ENCODE measurements at regions not wholly inside any gene's neighbourhood (a gene's known extent, or its start where the extent isn't known, plus 50 kb on each side); places are given as distances from the start of the nearest gene placed in this dataset.

DNA sequence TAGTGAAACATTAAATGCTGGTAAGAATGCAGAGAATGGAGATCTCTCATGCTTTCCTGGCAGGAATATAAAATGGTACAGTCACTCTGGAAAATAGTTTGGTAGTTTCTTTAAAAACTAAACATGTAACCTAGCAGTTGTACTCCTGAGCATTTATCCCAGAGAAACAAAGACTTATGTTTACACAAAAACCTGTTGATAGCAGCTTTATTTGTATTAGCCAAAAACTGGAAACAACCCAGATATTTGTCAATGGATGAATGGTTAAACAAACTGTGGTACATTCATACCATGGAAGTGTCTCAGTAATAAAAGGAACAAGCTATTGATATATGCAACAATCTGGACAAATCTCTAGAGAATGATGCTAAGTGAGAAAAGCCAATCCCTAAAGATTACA lies 81.7 kb upstream of the CTAGE1 start:
- TF ChIP-seq, protein P1, sequence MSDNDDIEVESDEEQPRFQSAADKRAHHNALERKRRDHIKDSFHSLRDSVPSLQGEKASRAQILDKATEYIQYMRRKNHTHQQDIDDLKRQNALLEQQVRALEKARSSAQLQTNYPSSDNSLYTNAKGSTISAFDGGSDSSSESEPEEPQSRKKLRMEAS (IDR thresholded peaks at IDR 0.05), result no peak
- TF ChIP-seq, protein P2, sequence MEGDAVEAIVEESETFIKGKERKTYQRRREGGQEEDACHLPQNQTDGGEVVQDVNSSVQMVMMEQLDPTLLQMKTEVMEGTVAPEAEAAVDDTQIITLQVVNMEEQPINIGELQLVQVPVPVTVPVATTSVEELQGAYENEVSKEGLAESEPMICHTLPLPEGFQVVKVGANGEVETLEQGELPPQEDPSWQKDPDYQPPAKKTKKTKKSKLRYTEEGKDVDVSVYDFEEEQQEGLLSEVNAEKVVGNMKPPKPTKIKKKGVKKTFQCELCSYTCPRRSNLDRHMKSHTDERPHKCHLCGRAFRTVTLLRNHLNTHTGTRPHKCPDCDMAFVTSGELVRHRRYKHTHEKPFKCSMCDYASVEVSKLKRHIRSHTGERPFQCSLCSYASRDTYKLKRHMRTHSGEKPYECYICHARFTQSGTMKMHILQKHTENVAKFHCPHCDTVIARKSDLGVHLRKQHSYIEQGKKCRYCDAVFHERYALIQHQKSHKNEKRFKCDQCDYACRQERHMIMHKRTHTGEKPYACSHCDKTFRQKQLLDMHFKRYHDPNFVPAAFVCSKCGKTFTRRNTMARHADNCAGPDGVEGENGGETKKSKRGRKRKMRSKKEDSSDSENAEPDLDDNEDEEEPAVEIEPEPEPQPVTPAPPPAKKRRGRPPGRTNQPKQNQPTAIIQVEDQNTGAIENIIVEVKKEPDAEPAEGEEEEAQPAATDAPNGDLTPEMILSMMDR (IDR thresholded peaks at IDR 0.05), result no peak
- TF ChIP-seq POLR2A (IDR thresholded peaks at IDR 0.05; ENCODE audit: low read length) (no peak), FOSB (CRISPR knock-in tag; IDR thresholded peaks at IDR 0.05) (no peak)
